IMR-90 (cell line): ENCODE measurements at regions not wholly inside any gene's neighbourhood (a gene's known extent, or its start where the extent isn't known, plus 50 kb on each side); places are given as distances from the start of the nearest gene placed in this dataset.

Experiments
- ATAC-seq: fragments of 200-7000 bp; cut with Tn5 transposase; 2 replicates; pipeline ENCODE4 v1.9.1; 2020; ENCODE audit warnings: low read depth, mild to moderate bottlenecking, moderate library complexity
- BruUV-seq: library from RNA; stranded (reverse); fragments of 400-500 nt; replicated peaks from 2 replicates; lab custom pipeline; 2021; lab: Mats Ljungman, UMichigan
- CTCF ChIA-PET: fragments of 300-600 bp; formaldehyde crosslinking; extraction: SDS; loops from one replicate; lab custom pipeline; 2021; ENCODE audit warnings: antibody characterized with exemption; lab: Yijun Ruan, JAX
- POLR2A ChIA-PET: fragments of 300-600 bp; sonication (Branson Sonifier 250); formaldehyde crosslinking; loops from one replicate; lab custom pipeline; 2022; ENCODE audit warnings: antibody characterized with exemption; ENCODE audit not compliant: unreplicated experiment; lab: Charles Lee
- DNase-seq: peaks from one replicate; pipeline ENCODE4 v3.0.0; 2013
- H2AFZ ChIP-seq: replicated peaks from 2 replicates; pipeline ENCODE3; 2013; ENCODE audit warnings: low read length, mild to moderate bottlenecking; ENCODE audit not compliant: poor library complexity
- H2AK5ac ChIP-seq: 2 replicates; pipeline ENCODE4 v1.6.1; 2013; ENCODE audit warnings: low read depth, low read length, inconsistent platforms
- H2AK9ac ChIP-seq: replicated peaks from 2 replicates; pipeline ENCODE3; 2013; ENCODE audit warnings: mild to moderate bottlenecking, low read depth, low read length, moderate library complexity; ENCODE audit not compliant: poor library complexity
- H2BK120ac ChIP-seq: 2 replicates; pipeline ENCODE4 v1.6.1; 2013; ENCODE audit warnings: low read depth, low read length, inconsistent platforms
- H2BK15ac ChIP-seq: 3 replicates; pipeline ENCODE4 v1.6.1; 2013; ENCODE audit warnings: low read depth, low read length, inconsistent platforms
- H2BK20ac ChIP-seq: 2 replicates; pipeline ENCODE4 v1.6.1; 2013; ENCODE audit warnings: low read depth, mild to moderate bottlenecking, inconsistent platforms, low read length, moderate library complexity
- H2BK5ac ChIP-seq: 2 replicates; pipeline ENCODE4 v1.6.1; 2013; ENCODE audit warnings: mild to moderate bottlenecking, low read depth, low read length, inconsistent platforms; ENCODE audit not compliant: poor library complexity, severe bottlenecking
- H3K14ac ChIP-seq: replicated peaks from 2 replicates; pipeline ENCODE4 v1.6.1; 2013; ENCODE audit warnings: low read depth, low read length, inconsistent platforms
- H3K18ac ChIP-seq: 2 replicates; pipeline ENCODE4 v1.6.1; 2013; ENCODE audit warnings: low read depth, low read length, control low read depth
- H3K23ac ChIP-seq: 2 replicates; pipeline ENCODE4 v1.6.1; 2013; ENCODE audit warnings: low read depth, low read length, inconsistent platforms
- H3K27ac ChIP-seq: 2 replicates; pipeline ENCODE4 v1.5.1; 2013; ENCODE audit warnings: mild to moderate bottlenecking, control low read depth, low read length; ENCODE audit not compliant: insufficient read depth
- H3K27me3 ChIP-seq: 2 replicates; pipeline ENCODE4 v1.6.1; 2013; ENCODE audit warnings: low read length; ENCODE audit not compliant: control insufficient read depth, insufficient read depth
- H3K36me3 ChIP-seq: 2 replicates; pipeline ENCODE4 v1.6.1; 2013; ENCODE audit warnings: low read length, mixed read lengths; ENCODE audit not compliant: control insufficient read depth, insufficient read depth
- H3K4ac ChIP-seq: 2 replicates; pipeline ENCODE4 v1.6.1; 2013; ENCODE audit warnings: low read depth, low read length, inconsistent platforms
- H3K4me1 ChIP-seq: 2 replicates; pipeline ENCODE4 v1.6.1; 2013; ENCODE audit warnings: low read length, mixed read lengths; ENCODE audit not compliant: control insufficient read depth, insufficient read depth
- H3K4me2 ChIP-seq: 2 replicates; pipeline ENCODE4 v1.6.1; 2013; ENCODE audit warnings: low read depth, mild to moderate bottlenecking, control low read depth, low read length, moderate library complexity
- H3K4me3 ChIP-seq: 2 replicates; pipeline ENCODE4 v1.5.1; 2013; ENCODE audit warnings: low read depth, mild to moderate bottlenecking, control low read depth, low read length, moderate library complexity; ENCODE audit not compliant: insufficient read depth
- H3K56ac ChIP-seq: 2 replicates; pipeline ENCODE4 v1.6.1; 2013; ENCODE audit warnings: low read length, inconsistent platforms; ENCODE audit not compliant: insufficient read depth; ENCODE audit errors: extremely low read depth
- H3K79me1 ChIP-seq, 2 experiments: 2 replicates each; pipeline ENCODE4 v1.6.1; 2013; ENCODE audit warnings: low read length in 2 of 2, inconsistent platforms in 1 of 2, low read depth in 1 of 2
- H3K9ac ChIP-seq: 2 replicates; pipeline ENCODE4 v1.6.1; 2013; ENCODE audit warnings: low read depth, low read length, control low read depth
- H3K9me1 ChIP-seq: 2 replicates; pipeline ENCODE4 v1.6.1; 2013; ENCODE audit warnings: low read length, inconsistent platforms; ENCODE audit not compliant: insufficient read depth
- H3K9me3 ChIP-seq: 2 replicates; pipeline ENCODE4 v1.6.1; 2013; ENCODE audit warnings: low read length; ENCODE audit not compliant: control insufficient read depth, insufficient read depth
- H4K20me1 ChIP-seq: 2 replicates; pipeline ENCODE4 v1.6.1; 2013; ENCODE audit warnings: low read length, inconsistent platforms; ENCODE audit not compliant: insufficient read depth
- H4K5ac ChIP-seq: 2 replicates; pipeline ENCODE4 v1.6.1; 2013; ENCODE audit warnings: mild to moderate bottlenecking, low read depth, low read length, control low read depth
- H4K8ac ChIP-seq, 2 experiments: 2 replicates each; pipeline ENCODE4 v1.6.1; 2013; ENCODE audit warnings: low read depth in 2 of 2, low read length in 2 of 2, control low read depth in 1 of 2, inconsistent platforms in 1 of 2
- H4K91ac ChIP-seq: 2 replicates; pipeline ENCODE4 v1.6.1; 2013; ENCODE audit warnings: low read depth, low read length, inconsistent platforms; ENCODE audit not compliant: insufficient read depth
- MAFK ChIP-seq: IDR thresholded peaks from 2 replicates; pipeline ENCODE4 v1.6.1; 2012; ENCODE audit warnings: low read depth, low read length, improper control_type of control experiment
- MAZ ChIP-seq: IDR thresholded peaks from 2 replicates; pipeline ENCODE4 v1.6.1; 2012; ENCODE audit warnings: low read depth, mild to moderate bottlenecking, low read length, improper control_type of control experiment, moderate library complexity, borderline replicate concordance
- MXI1 ChIP-seq: IDR thresholded peaks from 2 replicates; pipeline ENCODE4 v1.6.1; 2012; ENCODE audit warnings: low read depth, mild to moderate bottlenecking, low read length, moderate library complexity, borderline replicate concordance
- RAD21 ChIP-seq: IDR thresholded peaks from 2 replicates; pipeline ENCODE4 v1.6.1; 2012; ENCODE audit warnings: low read length, improper control_type of control experiment
- RCOR1 ChIP-seq: IDR thresholded peaks from 2 replicates; pipeline ENCODE4 v1.6.1; 2012; ENCODE audit warnings: mild to moderate bottlenecking, low read length, improper control_type of control experiment; ENCODE audit not compliant: insufficient replicate concordance
- SMC3 ChIP-seq: fragments of 150-350 bp; IDR thresholded peaks from 2 replicates; pipeline ENCODE4 v1.6.1; 2016; ENCODE audit warnings: low read depth, mild to moderate bottlenecking, antibody characterized with exemption, low read length, moderate library complexity
- WGBS, 2 experiments: methylation state at CpG; one replicate each; pipeline versions ENCODE4 v1.1.5 to v1.1.7; 2013; ENCODE audit warnings: missing lambda C conversion rate in 2 of 2; ENCODE audit not compliant: insufficient read length in 1 of 2; ENCODE audit errors: extremely low coverage in 2 of 2; 5-methylcytosine and 5-hydroxymethylcytosine counted together
- dilution Hi-C: fragments of 300-500 bp; cut with HindIII; formaldehyde crosslinking; loops from one replicate; pipeline ENCODE4 v1.14.3; 2018; ENCODE audit warnings: low sequenced_read_pairs; ENCODE audit not compliant: unreplicated experiment
- in situ Hi-C: fragments of 300-500 bp; cut with MboI; formaldehyde crosslinking; loops from 3 replicates; pipeline ENCODE4 v1.14.3; 2019; ENCODE audit warnings: low sequenced_read_pairs, inconsistent platforms, mixed read lengths
- intact Hi-C: fragments of 100-400 bp; cut with micrococcal nuclease; formaldehyde crosslinking; loops from 2 replicates; pipeline ENCODE4 v1.10.0; 2022
- TF ChIP-seq, protein P1 (sequence below): fragments of 150-350 bp; IDR thresholded peaks from 2 replicates; pipeline ENCODE4 v1.6.1; 2016; ENCODE audit warnings: low read depth, mild to moderate bottlenecking, low read length, moderate library complexity, borderline replicate concordance

DNA sequence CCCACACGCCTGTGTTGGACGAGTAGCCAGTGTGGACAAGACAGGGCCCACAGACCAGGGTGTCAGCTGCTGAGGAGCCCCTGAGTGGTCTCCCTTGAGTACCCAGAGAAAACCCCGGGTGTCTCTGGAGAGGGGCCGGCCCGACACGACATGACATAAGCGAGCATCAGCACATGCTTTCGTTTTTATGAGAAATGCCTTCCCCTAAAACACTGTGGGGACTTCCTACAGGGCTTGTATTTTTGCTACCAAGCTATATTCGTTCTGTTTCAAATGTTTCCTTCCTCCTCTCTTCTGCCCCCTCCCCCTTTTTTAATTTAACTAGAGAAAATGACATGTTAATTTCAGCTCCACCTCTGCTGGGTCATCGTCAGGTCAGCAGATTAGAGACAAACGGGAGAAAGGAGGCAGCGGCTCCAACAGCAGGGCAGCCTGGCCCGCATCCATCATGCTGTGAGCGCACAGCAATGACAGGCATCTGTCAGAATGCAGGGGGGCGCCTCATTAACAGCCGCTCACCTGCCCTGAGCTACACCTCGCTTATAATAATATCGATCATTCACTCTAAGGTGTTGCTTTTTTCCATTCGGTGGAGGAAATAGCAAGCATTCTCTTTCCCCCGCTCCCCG is 286.2 kb downstream of the ZNF516 start:
- in situ Hi-C loops = no loop called here
- no peak overlapping the region for H3K18ac ChIP-seq
- H3K27ac ChIP-seq = no peak overlapping the region
- dilution Hi-C loops = no loop called here
- DNase-seq (no peak), ATAC-seq (no peak)
- no peaks in the 10 kb centered on the region for H3K27me3 ChIP-seq
- H2BK5ac ChIP-seq = no peak overlapping the region
- intact Hi-C loops = no loop called here
- no peak overlapping the region for H2AFZ ChIP-seq
- no peak overlapping the region for H4K5ac ChIP-seq
- no peaks in the 10 kb centered on the region for H3K79me1 ChIP-seq
- H2AK9ac ChIP-seq = no peak overlapping the region
- no peaks in the 10 kb centered on the region for H4K20me1 ChIP-seq
- H2AK5ac ChIP-seq = no peak overlapping the region
- H3K9me3 ChIP-seq = no peaks in the 10 kb centered on the region
- BruUV-seq = no TSS peak
- no peaks in the 10 kb centered on the region for H3K9me1 ChIP-seq
- H3K23ac ChIP-seq = no peak overlapping the region
- no peak overlapping the region for H4K8ac ChIP-seq
- no peak overlapping the region for H3K56ac ChIP-seq
- CTCF ChIA-PET = no interaction called here
- H4K91ac ChIP-seq = no peak overlapping the region
- H2BK15ac ChIP-seq = no peak overlapping the region
- H3K14ac ChIP-seq = no peak overlapping the region
- no peaks in the 10 kb centered on the region for H3K36me3 ChIP-seq
- no peaks in the 10 kb centered on the region for H3K4me1 ChIP-seq
- no peak overlapping the region for H3K4ac ChIP-seq
- no peak overlapping the region for H3K4me3 ChIP-seq
- TF ChIP-seq, protein P1, sequence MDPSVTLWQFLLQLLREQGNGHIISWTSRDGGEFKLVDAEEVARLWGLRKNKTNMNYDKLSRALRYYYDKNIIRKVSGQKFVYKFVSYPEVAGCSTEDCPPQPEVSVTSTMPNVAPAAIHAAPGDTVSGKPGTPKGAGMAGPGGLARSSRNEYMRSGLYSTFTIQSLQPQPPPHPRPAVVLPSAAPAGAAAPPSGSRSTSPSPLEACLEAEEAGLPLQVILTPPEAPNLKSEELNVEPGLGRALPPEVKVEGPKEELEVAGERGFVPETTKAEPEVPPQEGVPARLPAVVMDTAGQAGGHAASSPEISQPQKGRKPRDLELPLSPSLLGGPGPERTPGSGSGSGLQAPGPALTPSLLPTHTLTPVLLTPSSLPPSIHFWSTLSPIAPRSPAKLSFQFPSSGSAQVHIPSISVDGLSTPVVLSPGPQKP = no peak
- TF ChIP-seq MXI1 = no peak
- no peak for TF ChIP-seq RAD21
- TF ChIP-seq SMC3 = no peak
- no peak for TF ChIP-seq RCOR1
- no peak for TF ChIP-seq MAFK
- no peak for TF ChIP-seq MAZ
- POLR2A ChIA-PET = no interaction called here
- H3K9ac ChIP-seq = no peak overlapping the region
- no peak overlapping the region for H2BK20ac ChIP-seq
- H2BK120ac ChIP-seq = no peak overlapping the region
- WGBS, 2 experiments = 38% methylated on average over 7 of the region's 21 CpGs; no CpG with 5 or more reads in 1 of the 2 experiments
- H3K4me2 ChIP-seq = peak overlapping the region; percentile 28; the same call in 1 of the 2 replicates
